Right lobe of liver (tissue), 4 donors: ENCODE measurements at regions not wholly inside any gene's neighbourhood (a gene's known extent, or its start where the extent isn't known, plus 50 kb on each side); places are given as distances from the start of the nearest gene placed in this dataset.

Experiments
- CTCF ChIP-seq, 4 donors: fragments of 200-600 bp in 3 of 4; fragments of 450-650 bp in 1 of 4; IDR thresholded peaks; one replicate each; pipeline versions ENCODE4 v1.5.1 to v1.8.0; 2016 to 2022; ENCODE audit warnings: antibody characterized with exemption in 4 of 4, mild to moderate bottlenecking in 2 of 4
- POLR2A ChIP-seq: fragments of 450-650 bp; IDR thresholded peaks from one replicate; pipeline ENCODE4 v1.6.1; 2017; ENCODE audit warnings: antibody characterized with exemption, mild to moderate bottlenecking
- donor health status: DM: no; HTN: no; CAD: no.
- donor health status: DM: no; HTN: no; CAD: no.
- donor health status: DM: no; HTN: yes; CAD: no.

DNA sequence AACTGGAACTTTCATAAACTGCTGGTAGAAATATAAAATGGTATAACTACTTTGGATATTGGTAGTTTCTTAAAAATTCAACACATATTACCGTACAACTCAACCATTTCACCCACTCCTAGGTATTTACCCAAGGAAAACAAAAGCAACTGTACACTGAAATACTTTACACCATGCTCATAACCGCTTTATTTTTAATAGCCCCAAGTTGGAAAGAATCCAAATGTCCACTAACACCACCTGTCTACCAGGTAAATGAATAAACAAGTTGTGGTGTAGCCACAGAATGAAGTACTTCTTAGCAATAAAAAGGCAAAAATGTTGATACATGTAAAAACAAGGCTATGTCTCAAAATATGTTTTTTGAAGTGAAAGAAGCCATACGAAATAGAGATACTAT, 215.9 kb upstream of the PEX5L start:
- no peak for TF ChIP-seq CTCF (IDR thresholded peaks at IDR 0.05)
- TF ChIP-seq POLR2A: no peak
